Activated naive CD8-positive, alpha-beta T cell treated with anti-CD3 and anti-CD28 coated beads, Interleukin-2, amount 10 ng/mL, durations not matched to agents 7 days and 5 days (primary cell): ENCODE measurements at regions not wholly inside any gene's neighbourhood (a gene's known extent, or its start where the extent isn't known, plus 50 kb on each side); places are given as distances from the start of the nearest gene placed in this dataset.
A peak's percentile ranks its signal among the peaks of the same experiment; 100 is the strongest.
"Not testable (repeated sequence)": the region's sequence is repeated elsewhere in the genome, so short reads cannot be mapped to it uniquely, and the experiment has no call there.

Experiments
- ATAC-seq: fragments of 150-1000 bp; cut with Tn5 transposase; one replicate; pipeline ENCODE4 v1.10.0; 2021; ENCODE audit warnings: low read depth, moderate library complexity
- POLR2A ChIA-PET: fragments of 350-600 bp; sonication (Branson Sonifier 250); formaldehyde crosslinking; loops from one replicate; lab custom pipeline; 2021; ENCODE audit warnings: antibody characterized with exemption; lab: Charles Lee
- DNase-seq: peaks from one replicate; pipeline ENCODE4 v3.0.0; 2021
- H3K27ac Mint-ChIP-seq: one replicate; pipeline ENCODE4 v1.8.0; 2022; ENCODE audit warnings: mild to moderate bottlenecking, mixed read lengths
- H3K27me3 Mint-ChIP-seq: one replicate; pipeline ENCODE4 v1.8.0; 2022; ENCODE audit warnings: mild to moderate bottlenecking, moderate library complexity, mixed read lengths
- H3K36me3 Mint-ChIP-seq: one replicate; pipeline ENCODE4 v1.8.0; 2021; ENCODE audit warnings: mild to moderate bottlenecking, mixed read lengths
- H3K4me1 Mint-ChIP-seq: one replicate; pipeline ENCODE4 v1.8.0; 2021; ENCODE audit warnings: mixed read lengths
- H3K4me3 Mint-ChIP-seq: one replicate; pipeline ENCODE4 v1.8.0; 2022; ENCODE audit warnings: mild to moderate bottlenecking, moderate library complexity, mixed read lengths
- H3K9me3 Mint-ChIP-seq: one replicate; pipeline ENCODE4 v1.8.0; 2021; ENCODE audit warnings: mixed read lengths

- no peaks in the 10 kb centered on the region for H3K36me3 Mint-ChIP-seq
These were observed 197.1 kb upstream of the RGS17 start for GRCh38 chr6:153328194-153328593.

GRCh38 chr6:153325661-153326060 is 194.6 kb upstream of the RGS17 start:
- Mint-ChIP-seq H3K4me3 (no peak overlapping the region), H3K27ac (no peak overlapping the region), H3K4me1 (no peaks in the 10 kb centered on the region), H3K9me3 (no peaks in the 10 kb centered on the region), H3K27me3 (no peaks in the 10 kb centered on the region), H3K36me3 (no peaks in the 10 kb centered on the region)
- ATAC-seq (no peak), DNase-seq (no peak)
- POLR2A ChIA-PET, result no interaction called here

More at GRCh38 chr6:153328194-153328593, 197.1 kb upstream of the RGS17 start:
- POLR2A ChIA-PET, result no interaction called here
- ATAC-seq (no peak), DNase-seq (no peak)
- no peak overlapping the region for H3K4me3 Mint-ChIP-seq
- no peaks in the 10 kb centered on the region for H3K9me3 Mint-ChIP-seq
- H3K27me3 Mint-ChIP-seq, result no peaks in the 10 kb centered on the region
- no peaks in the 10 kb centered on the region for H3K4me1 Mint-ChIP-seq
- no peak overlapping the region for H3K27ac Mint-ChIP-seq

- H3K4me3 Mint-ChIP-seq, result no peak overlapping the region
- no peaks in the 10 kb centered on the region for H3K27me3 Mint-ChIP-seq
- H3K36me3 Mint-ChIP-seq, result no peaks in the 10 kb centered on the region
- H3K4me1 Mint-ChIP-seq, result no peaks in the 10 kb centered on the region
- no peaks in the 10 kb centered on the region for H3K9me3 Mint-ChIP-seq
- DNase-seq (peak; percentile 27), ATAC-seq (no peak)
- no peak overlapping the region for H3K27ac Mint-ChIP-seq
- POLR2A ChIA-PET, result no interaction called here
These were observed 181.6 kb upstream of the RGS17 start for GRCh38 chr6:153312634-153313033.

- ATAC-seq (no peak), DNase-seq (no peak)
- H3K4me3 Mint-ChIP-seq, result no peak overlapping the region
- H3K36me3 Mint-ChIP-seq, result no peaks in the 10 kb centered on the region
- no peak overlapping the region for H3K27ac Mint-ChIP-seq
- H3K9me3 Mint-ChIP-seq, result no peaks in the 10 kb centered on the region
- H3K4me1 Mint-ChIP-seq, result no peaks in the 10 kb centered on the region
- POLR2A ChIA-PET, result no interaction called here
- peaks cover 3% of the 10 kb centered on the region for H3K27me3 Mint-ChIP-seq
These were observed 178.6 kb upstream of the RGS17 start for GRCh38 chr6:153309651-153310050.

GRCh38 chr6:153302133-153302532 is 171.1 kb upstream of the RGS17 start:
- POLR2A ChIA-PET, result no interaction called here
- ATAC-seq, result no peak
- Mint-ChIP-seq H3K36me3 (no peaks in the 10 kb centered on the region), H3K4me1 (no peaks in the 10 kb centered on the region), H3K4me3 (no peak overlapping the region), H3K9me3 (no peaks in the 10 kb centered on the region), H3K27ac (no peak overlapping the region), H3K27me3 (peaks cover 3% of the 10 kb centered on the region)
- DNase-seq, result no peak

GRCh38 chr6:153301602-153302001 is 170.5 kb upstream of the RGS17 start:
- peaks cover 2% of the 10 kb centered on the region for H3K27me3 Mint-ChIP-seq
- H3K9me3 Mint-ChIP-seq, result no peaks in the 10 kb centered on the region
- H3K27ac Mint-ChIP-seq, result no peak overlapping the region
- ATAC-seq, result no peak
- H3K36me3 Mint-ChIP-seq, result no peaks in the 10 kb centered on the region
- no peak for DNase-seq
- no peak overlapping the region for H3K4me3 Mint-ChIP-seq
- H3K4me1 Mint-ChIP-seq, result no peaks in the 10 kb centered on the region
- POLR2A ChIA-PET, result no interaction called here

GRCh38 chr6:153282456-153282855 is 151.4 kb upstream of the RGS17 start:
- POLR2A ChIA-PET, H3K4me1 Mint-ChIP-seq, ATAC-seq, H3K4me3 Mint-ChIP-seq, DNase-seq, H3K36me3 Mint-ChIP-seq, H3K9me3 Mint-ChIP-seq, H3K27me3 Mint-ChIP-seq, H3K27ac Mint-ChIP-seq: not testable (repeated sequence)

GRCh38 chr6:153275997-153276396 is 144.9 kb upstream of the RGS17 start:
- ATAC-seq, result no peak
- no peaks in the 10 kb centered on the region for H3K36me3 Mint-ChIP-seq
- no peak overlapping the region for H3K4me3 Mint-ChIP-seq
- H3K4me1 Mint-ChIP-seq, result no peaks in the 10 kb centered on the region
- no peak for DNase-seq
- no peaks in the 10 kb centered on the region for H3K27me3 Mint-ChIP-seq
- H3K27ac Mint-ChIP-seq, result no peak overlapping the region
- no peaks in the 10 kb centered on the region for H3K9me3 Mint-ChIP-seq
- POLR2A ChIA-PET, result no interaction called here

GRCh38 chr6:153272201-153272980 is 141.3 kb upstream of the RGS17 start:
- no peaks in the 10 kb centered on the region for H3K27me3 Mint-ChIP-seq
- H3K9me3 Mint-ChIP-seq, result no peaks in the 10 kb centered on the region
- no peak for ATAC-seq
- DNase-seq, result no peak
- no peak overlapping the region for H3K27ac Mint-ChIP-seq
- POLR2A ChIA-PET, result no interaction called here
- no peaks in the 10 kb centered on the region for H3K4me1 Mint-ChIP-seq
- no peak overlapping the region for H3K4me3 Mint-ChIP-seq
- no peaks in the 10 kb centered on the region for H3K36me3 Mint-ChIP-seq

- Mint-ChIP-seq H3K27me3 (peaks cover 2% of the 10 kb centered on the region), H3K4me3 (no peak overlapping the region), H3K36me3 (no peaks in the 10 kb centered on the region), H3K4me1 (no peaks in the 10 kb centered on the region), H3K27ac (no peak overlapping the region), H3K9me3 (no peaks in the 10 kb centered on the region)
- POLR2A ChIA-PET, result no interaction called here
- DNase-seq, result no peak
- ATAC-seq, result no peak
These were observed 132.4 kb upstream of the RGS17 start for GRCh38 chr6:153263489-153263888.

- DNase-seq, result no peak
- ATAC-seq, result no peak
- POLR2A ChIA-PET, result no interaction called here
- H3K4me1 Mint-ChIP-seq, result no peaks in the 10 kb centered on the region
- H3K27ac Mint-ChIP-seq, result no peak overlapping the region
- H3K4me3 Mint-ChIP-seq, result no peak overlapping the region
- no peaks in the 10 kb centered on the region for H3K27me3 Mint-ChIP-seq
- H3K9me3 Mint-ChIP-seq, result no peaks in the 10 kb centered on the region
- H3K36me3 Mint-ChIP-seq, result no peaks in the 10 kb centered on the region
These were observed 120.2 kb upstream of the RGS17 start for GRCh38 chr6:153251326-153251725.

- no peaks in the 10 kb centered on the region for H3K27me3 Mint-ChIP-seq
- no peak for ATAC-seq
- no peak for DNase-seq
- no peaks in the 10 kb centered on the region for H3K36me3 Mint-ChIP-seq
- no peak overlapping the region for H3K27ac Mint-ChIP-seq
- POLR2A ChIA-PET, result interaction anchor here (0.6 kb wide), 1 partner anchor 31 kb away, joined by 4 read pairs; no protein-coding TSS in a partner anchor
- no peaks in the 10 kb centered on the region for H3K9me3 Mint-ChIP-seq
- H3K4me1 Mint-ChIP-seq, result no peaks in the 10 kb centered on the region
- H3K4me3 Mint-ChIP-seq, result no peak overlapping the region
These were observed 106.6 kb upstream of the RGS17 start for GRCh38 chr6:153237670-153238069.

- POLR2A ChIA-PET, result no interaction called here
- Mint-ChIP-seq H3K9me3 (no peaks in the 10 kb centered on the region), H3K27ac (no peak overlapping the region), H3K27me3 (peaks cover 2% of the 10 kb centered on the region), H3K4me1 (no peaks in the 10 kb centered on the region), H3K36me3 (no peaks in the 10 kb centered on the region), H3K4me3 (no peak overlapping the region)
- ATAC-seq, result no peak
- peak; percentile 35 for DNase-seq
These were observed 100.1 kb upstream of the RGS17 start for GRCh38 chr6:153231048-153231646.

- no peak overlapping the region for H3K27ac Mint-ChIP-seq
- POLR2A ChIA-PET, result no interaction called here
- no peaks in the 10 kb centered on the region for H3K36me3 Mint-ChIP-seq
- no peak for ATAC-seq
- no peaks in the 10 kb centered on the region for H3K27me3 Mint-ChIP-seq
- no peak overlapping the region for H3K4me3 Mint-ChIP-seq
- no peak for DNase-seq
- H3K4me1 Mint-ChIP-seq, result no peaks in the 10 kb centered on the region
- H3K9me3 Mint-ChIP-seq, result no peaks in the 10 kb centered on the region
These were observed 87.2 kb upstream of the RGS17 start for GRCh38 chr6:153218184-153218792.
